HCT116 (cell line): ENCODE measurements at regions not wholly inside any gene's neighbourhood (a gene's known extent, or its start where the extent isn't known, plus 50 kb on each side); places are given as distances from the start of the nearest gene placed in this dataset.

ENCODE experiments used
- ATAC-seq: fragments of 200-7000 bp; cut with Tn5 transposase; 2 replicates; pipeline ENCODE4 v1.9.1; 2020; ENCODE audit warnings: mild to moderate bottlenecking, moderate library complexity
- BruUV-seq: library from RNA; stranded (reverse); fragments of 400-500 nt; replicated peaks from 2 replicates; lab custom pipeline; 2021; lab: Mats Ljungman, UMichigan
- CTCF ChIA-PET: fragments of 300-600 bp; sonication (Branson Sonifier 250); formaldehyde crosslinking; loops from one replicate; lab custom pipeline; 2021; ENCODE audit warnings: antibody characterized with exemption; lab: Charles Lee
- POLR2A ChIA-PET: fragments of 300-600, 350-600 bp; sonication (Branson Sonifier 250); formaldehyde crosslinking; loops from one replicate; lab custom pipeline; 2021; ENCODE audit warnings: antibody characterized with exemption; lab: Charles Lee
- RAD21 ChIA-PET, 2 experiments: fragments of 300-600 bp; sonication (Branson Sonifier 250); formaldehyde crosslinking; loops; one replicate each; lab custom pipeline; 2023; ENCODE audit warnings: low total read pairs in 2 of 2; ENCODE audit not compliant: uncharacterized antibody in 2 of 2, unreplicated experiment in 2 of 2, low non-redundant PET in 1 of 2; lab: Charles Lee
- DNase-seq: peaks from one replicate; pipeline ENCODE4 v3.0.0-alpha.2; 2010; ENCODE audit warnings: low read depth, low spot score
- H2AFZ ChIP-seq: fragments of 200-600 bp; shearing (Covaris generic), sonication (generic); 2 replicates; pipeline ENCODE4 v1.6.1; 2017; ENCODE audit warnings: low read depth, mixed run types, mixed read lengths, antibody characterized with exemption, low read length; ENCODE audit not compliant: poor library complexity, severe bottlenecking
- H3K27ac ChIP-seq: 2 replicates; pipeline ENCODE4 v1.5.1; 2012; ENCODE audit warnings: low read depth, low read length
- H3K27me3 ChIP-seq: fragments of 200-600 bp; sonication (generic); 2 replicates; pipeline ENCODE4 v1.6.1; 2016; ENCODE audit warnings: mixed run types, low read length, mixed read lengths; ENCODE audit not compliant: insufficient read depth
- H3K36me3 ChIP-seq, 2 experiments: fragments of 200-500 bp in 1 of 2; fragments of 200-600 bp in 1 of 2; sonication (Bioruptor generic) in 1 of 2; sonication (generic) in 1 of 2; 2 replicates each; pipeline versions ENCODE4 v1.5.1 to v1.6.1; 2014 to 2016; ENCODE audit warnings: low read length in 2 of 2, inconsistent platforms in 1 of 2, mixed read lengths in 1 of 2, mixed run types in 1 of 2; ENCODE audit not compliant: insufficient read depth in 2 of 2, control insufficient read depth in 1 of 2
- H3K4me1 ChIP-seq, 2 experiments: fragments of 200-600 bp in 1 of 2; sonication (generic) in 1 of 2; 2 replicates each; pipeline versions ENCODE4 v1.5.1 to v1.6.1; 2012 to 2017; ENCODE audit warnings: low read length in 2 of 2, inconsistent platforms in 1 of 2, mild to moderate bottlenecking in 1 of 2, mixed read lengths in 1 of 2, mixed run types in 1 of 2, moderate library complexity in 1 of 2; ENCODE audit not compliant: insufficient read depth in 2 of 2, control insufficient read depth in 1 of 2
- H3K4me2 ChIP-seq: fragments of 200-600 bp; sonication (generic); 2 replicates; pipeline ENCODE4 v1.6.1; 2017; ENCODE audit warnings: mixed run types, low read length, mixed read lengths
- H3K4me3 ChIP-seq, 2 experiments: fragments of 200-600 bp in 1 of 2; sonication (generic) in 1 of 2; replicated peaks in 1 of 2; 2 replicates each; pipeline ENCODE4 v1.5.1; 2011 to 2016; ENCODE audit warnings: low read length in 2 of 2, control low read depth in 1 of 2, low read depth in 1 of 2, mild to moderate bottlenecking in 1 of 2, mixed read lengths in 1 of 2, mixed run types in 1 of 2
- H3K79me2 ChIP-seq: fragments of 200-600 bp; sonication (generic); 2 replicates; pipeline ENCODE4 v1.6.1; 2017; ENCODE audit warnings: mild to moderate bottlenecking, mixed run types, low read length, moderate library complexity, mixed read lengths; ENCODE audit not compliant: insufficient read depth
- H3K9ac ChIP-seq: fragments of 200-600 bp; sonication (generic); 2 replicates; pipeline ENCODE4 v1.6.1; 2016; ENCODE audit warnings: low read length, mixed read lengths
- H3K9me2 ChIP-seq: fragments of 200-600 bp; sonication (generic), shearing (Covaris generic); 2 replicates; pipeline ENCODE4 v1.6.1; 2017; ENCODE audit warnings: mixed run types, mild to moderate bottlenecking, moderate library complexity; ENCODE audit not compliant: insufficient read depth
- H3K9me3 ChIP-seq, 2 experiments: fragments of 200-500 bp in 1 of 2; fragments of 200-600 bp in 1 of 2; sonication (Bioruptor generic) in 1 of 2; sonication (generic) in 1 of 2; 2 replicates each; pipeline ENCODE4 v1.6.1; 2014 to 2017; ENCODE audit warnings: low read length in 2 of 2, mixed read lengths in 2 of 2, inconsistent platforms in 1 of 2, low read depth in 1 of 2, mild to moderate bottlenecking in 1 of 2, mixed run types in 1 of 2, moderate library complexity in 1 of 2; ENCODE audit not compliant: control insufficient read depth in 1 of 2, insufficient read depth in 1 of 2
- H4K20me1 ChIP-seq: fragments of 200-600 bp; sonication (generic), shearing (Covaris generic); 2 replicates; pipeline ENCODE4 v1.6.1; 2017; ENCODE audit warnings: mixed run types, mild to moderate bottlenecking, moderate library complexity; ENCODE audit not compliant: insufficient read depth
- CEBPB ChIP-seq: IDR thresholded peaks from 2 replicates; pipeline ENCODE4 v1.6.1; 2012; ENCODE audit warnings: low read depth
- EZH2 ChIP-seq: fragments of 200-600 bp; sonication (generic); IDR thresholded peaks from 2 replicates; pipeline ENCODE4 v1.6.1; 2017; ENCODE audit warnings: antibody characterized with exemption, mixed run types
- EZH2phosphoT487 ChIP-seq: fragments of 200-600 bp; IDR thresholded peaks from 2 replicates; pipeline ENCODE4 v1.6.1; 2018; ENCODE audit warnings: antibody characterized with exemption, borderline replicate concordance
- JUND ChIP-seq: IDR thresholded peaks from 2 replicates; pipeline ENCODE4 v1.6.1; 2012
- RAD21 ChIP-seq: IDR thresholded peaks from 2 replicates; pipeline ENCODE4 v1.6.1; 2012; ENCODE audit warnings: low read depth, mild to moderate bottlenecking
- SIN3A ChIP-seq: IDR thresholded peaks from 2 replicates; pipeline ENCODE4 v1.6.1; 2012; ENCODE audit warnings: low read depth
- ZFX ChIP-seq: fragments of 450-650 bp; IDR thresholded peaks from 2 replicates; pipeline ENCODE4 v1.6.1; 2017
- intact Hi-C: fragments of 100-400 bp; cut with micrococcal nuclease; formaldehyde crosslinking; loops from 2 replicates; pipeline ENCODE4 v1.10.0; 2022
- TF ChIP-seq, protein P1 (sequence below): IDR thresholded peaks from 2 replicates; pipeline ENCODE4 v1.6.1; 2012

DNA sequence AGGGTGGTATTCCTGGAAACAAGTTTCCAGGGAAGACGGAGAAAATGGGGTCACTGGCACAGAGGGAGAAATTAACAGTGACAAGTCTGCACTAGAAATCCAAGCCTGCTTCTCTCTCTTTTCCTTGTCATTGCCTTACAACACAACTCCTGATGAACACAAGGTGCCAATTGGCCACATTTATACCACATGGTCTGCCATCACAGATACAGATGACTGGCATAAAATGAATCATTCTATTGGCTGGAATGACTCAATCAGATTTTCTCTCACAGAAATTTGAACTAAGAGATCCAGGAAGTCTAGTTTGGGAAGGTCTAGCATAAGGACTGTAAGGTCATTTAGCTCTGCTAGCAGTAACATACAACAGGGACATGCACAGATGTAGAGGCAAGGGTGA lies 190.3 kb downstream of the LINC00237 start:
- Histone ChIP-seq H3K9me3 (no peaks in the 10 kb centered on the region), H3K9me2 (no peaks in the 10 kb centered on the region), H3K4me1 (no peaks in the 10 kb centered on the region), H3K9ac (no peak overlapping the region), H3K4me3 (no peak overlapping the region), H3K79me2 (no peaks in the 10 kb centered on the region), H3K27ac (no peak overlapping the region), H3K27me3 (peaks cover 12% of the 10 kb centered on the region), H2AFZ (no peak overlapping the region), H4K20me1 (no peaks in the 10 kb centered on the region), H3K36me3 (no peaks in the 10 kb centered on the region), H3K4me2 (no peak overlapping the region)
- BruUV-seq = no TSS peak
- TF ChIP-seq EZH2 = no peak
- TF ChIP-seq, protein P1, sequence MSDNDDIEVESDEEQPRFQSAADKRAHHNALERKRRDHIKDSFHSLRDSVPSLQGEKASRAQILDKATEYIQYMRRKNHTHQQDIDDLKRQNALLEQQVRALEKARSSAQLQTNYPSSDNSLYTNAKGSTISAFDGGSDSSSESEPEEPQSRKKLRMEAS = no peak
- no peak for TF ChIP-seq EZH2phosphoT487
- DNase-seq (no peak), ATAC-seq (no peak)
- POLR2A ChIA-PET = no interaction called here
- RAD21 ChIA-PET = no interaction called here
- intact Hi-C loops = no loop called here
- CTCF ChIA-PET = no interaction called here

DNA sequence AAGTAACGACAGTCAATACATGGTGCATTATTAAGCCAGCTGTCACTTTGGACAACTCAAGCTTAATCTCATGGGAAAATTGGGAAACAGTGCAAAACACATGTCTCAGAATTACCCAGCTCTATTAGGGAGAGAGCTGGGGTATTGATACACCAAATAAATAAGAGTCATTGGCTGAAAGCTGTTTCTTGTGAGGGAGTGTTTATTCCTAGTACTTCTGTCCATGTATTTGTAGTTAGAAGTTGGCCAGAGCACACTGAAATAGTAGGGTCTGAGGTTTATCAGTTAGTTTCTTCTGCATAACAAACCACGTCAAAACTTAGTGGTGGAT lies 192.0 kb upstream of the RALGAPA2 start:
- no peak overlapping the region for H3K4me2 ChIP-seq
- H3K79me2 ChIP-seq = no peaks in the 10 kb centered on the region
- no peaks in the 10 kb centered on the region for H3K36me3 ChIP-seq
- intact Hi-C loops = no loop called here
- CTCF ChIA-PET = no interaction called here
- DNase-seq (no peak), ATAC-seq (no peak)
- H3K4me3 ChIP-seq = no peak overlapping the region
- RAD21 ChIA-PET = no interaction called here
- H3K27me3 ChIP-seq = peaks cover 18% of the 10 kb centered on the region
- no peak overlapping the region for H3K27ac ChIP-seq
- H2AFZ ChIP-seq = no peak overlapping the region
- BruUV-seq = no TSS peak
- TF ChIP-seq ZFX = no peak
- TF ChIP-seq JUND = no peak
- no peak for TF ChIP-seq CEBPB
- no peak for TF ChIP-seq RAD21
- no peak for TF ChIP-seq SIN3A
- no peaks in the 10 kb centered on the region for H3K9me3 ChIP-seq
- POLR2A ChIA-PET = no interaction called here
- no peaks in the 10 kb centered on the region for H3K9me2 ChIP-seq
- H4K20me1 ChIP-seq = no peaks in the 10 kb centered on the region
- H3K4me1 ChIP-seq = no peaks in the 10 kb centered on the region
- H3K9ac ChIP-seq = no peak overlapping the region
